SK-N-SH (cell line): ENCODE measurements at regions not wholly inside any gene's neighbourhood (a gene's known extent, or its start where the extent isn't known, plus 50 kb on each side); places are given as distances from the start of the nearest gene placed in this dataset.

Experiments
- CTCF ChIA-PET: fragments of 300-600, 350-600 bp; formaldehyde crosslinking; extraction: SDS; loops from one replicate; lab custom pipeline; 2021; lab: Yijun Ruan, JAX
- POLR2A ChIA-PET: fragments of 350-600 bp; sonication (Branson Sonifier 250); formaldehyde crosslinking; extraction: SDS; loops from one replicate; lab custom pipeline; 2020; ENCODE audit warnings: antibody characterized with exemption, inconsistent platforms; lab: Yijun Ruan, JAX
- DNase-seq: peaks from one replicate; pipeline ENCODE4 v3.0.0; 2012
- H2AFZ ChIP-seq: fragments of 200-600 bp; sonication (generic); 2 replicates; pipeline ENCODE4 v1.8.1; 2016; ENCODE audit warnings: antibody characterized with exemption, mild to moderate bottlenecking, low read depth
- H3F3A ChIP-seq: fragments of 200-600 bp; sonication (generic); replicated peaks from 2 replicates; pipeline ENCODE3; 2016; ENCODE audit warnings: antibody characterized with exemption, mild to moderate bottlenecking; ENCODE audit not compliant: insufficient read depth
- H3K27ac ChIP-seq, 2 experiments: fragments of 200-500 bp in 1 of 2; fragments of 200-600 bp in 1 of 2; sonication (Bioruptor generic) in 1 of 2; sonication (generic), shearing (Covaris generic) in 1 of 2; 2 replicates each; pipeline versions ENCODE4 v1.5.1 to v1.6.1; 2014 to 2016; ENCODE audit warnings: low read depth in 2 of 2, inconsistent platforms in 1 of 2, low read length in 1 of 2, mild to moderate bottlenecking in 1 of 2, mixed read lengths in 1 of 2
- H3K27me3 ChIP-seq: fragments of 200-600 bp; sonication (generic), shearing (Covaris generic); 2 replicates; pipeline ENCODE4 v1.6.1; 2016; ENCODE audit warnings: mixed run types; ENCODE audit not compliant: insufficient read depth
- H3K36me3 ChIP-seq, 2 experiments: fragments of 200-500 bp in 1 of 2; fragments of 200-600 bp in 1 of 2; sonication (Bioruptor generic) in 1 of 2; sonication (generic) in 1 of 2; replicated peaks in 1 of 2; 2 replicates each; pipeline versions ENCODE3 to v1.5.1; 2014 to 2016; ENCODE audit warnings: low read length in 1 of 2, mild to moderate bottlenecking in 1 of 2; ENCODE audit not compliant: insufficient read depth in 2 of 2, control insufficient read depth in 1 of 2
- H3K4me1 ChIP-seq, 2 experiments: fragments of 200-500 bp in 1 of 2; fragments of 200-600 bp in 1 of 2; sonication (Bioruptor generic) in 1 of 2; sonication (generic), shearing (Covaris generic) in 1 of 2; 2 replicates each; pipeline versions ENCODE4 v1.5.1 to v1.6.1; 2014 to 2016; ENCODE audit warnings: low read depth in 1 of 2, low read length in 1 of 2, mixed run types in 1 of 2; ENCODE audit not compliant: insufficient read depth in 2 of 2, control insufficient read depth in 1 of 2
- H3K4me2 ChIP-seq: fragments of 200-600 bp; sonication (generic), shearing (Covaris generic); 2 replicates; pipeline ENCODE4 v1.6.1; 2017; ENCODE audit warnings: mixed run types
- H3K4me3 ChIP-seq, 2 experiments: fragments of 200-500 bp in 1 of 2; fragments of 200-600 bp in 1 of 2; sonication (Bioruptor generic) in 1 of 2; sonication (generic), shearing (Covaris generic) in 1 of 2; 2 replicates each; pipeline versions ENCODE4 v1.5.1 to v1.8.1; 2014 to 2016; ENCODE audit warnings: low read depth in 2 of 2, inconsistent platforms in 1 of 2, low read length in 1 of 2, mild to moderate bottlenecking in 1 of 2, mixed read lengths in 1 of 2, moderate library complexity in 1 of 2
- H3K79me2 ChIP-seq: fragments of 200-600 bp; sonication (generic); 2 replicates; pipeline ENCODE4 v1.8.1; 2017; ENCODE audit warnings: mild to moderate bottlenecking; ENCODE audit not compliant: insufficient read depth
- H3K9ac ChIP-seq: fragments of 200-600 bp; sonication (generic); 2 replicates; pipeline ENCODE4 v1.6.1; 2017; ENCODE audit warnings: mixed run types
- H3K9me2 ChIP-seq: fragments of 200-600 bp; sonication (generic); 2 replicates; pipeline ENCODE4 v1.6.1; 2017; ENCODE audit warnings: mixed run types
- H3K9me3 ChIP-seq: fragments of 200-600 bp; sonication (generic); 2 replicates; pipeline ENCODE4 v1.6.1; 2017; ENCODE audit warnings: mixed run types, mild to moderate bottlenecking, moderate library complexity
- H4K20me1 ChIP-seq: fragments of 200-600 bp; sonication (generic); 2 replicates; pipeline ENCODE4 v1.6.1; 2017; ENCODE audit warnings: mild to moderate bottlenecking, mixed run types; ENCODE audit not compliant: insufficient read depth
- ELF1 ChIP-seq: IDR thresholded peaks from 2 replicates; pipeline ENCODE4 v1.4.0; 2012
- EP300 ChIP-seq, 2 experiments: IDR thresholded peaks; 2 replicates each; pipeline versions ENCODE4 v1.4.0 to v1.6.1; 2012; ENCODE audit warnings: borderline replicate concordance in 1 of 2, low read depth in 1 of 2, low read length in 1 of 2
- EZH2phosphoT487 ChIP-seq: fragments of 200-600 bp; sonication (generic); IDR thresholded peaks from 2 replicates; pipeline ENCODE4 v1.6.1; 2017; ENCODE audit warnings: low read depth, mixed run types, mild to moderate bottlenecking, antibody characterized with exemption, moderate library complexity, borderline replicate concordance
- FOSL2 ChIP-seq: IDR thresholded peaks from 2 replicates; pipeline ENCODE4 v1.4.0; 2012; ENCODE audit warnings: low read depth, mild to moderate bottlenecking, moderate library complexity, borderline replicate concordance
- FOXJ3 ChIP-seq: sonication (generic); formaldehyde crosslinking; IDR thresholded peaks from 2 replicates; pipeline ENCODE4 v1.5.1; 2020; ENCODE audit warnings: mild to moderate bottlenecking, missing genetic modification reagents
- FOXM1 ChIP-seq: IDR thresholded peaks from 2 replicates; pipeline ENCODE4 v1.4.0; 2012; ENCODE audit warnings: low read depth, mild to moderate bottlenecking
- MAX ChIP-seq: IDR thresholded peaks from 2 replicates; pipeline ENCODE4 v1.4.0; 2012; ENCODE audit warnings: low read depth
- MEF2A ChIP-seq: IDR thresholded peaks from 2 replicates; pipeline ENCODE4 v1.4.0; 2012; ENCODE audit warnings: low read depth, borderline replicate concordance
- MXI1 ChIP-seq: IDR thresholded peaks from 2 replicates; pipeline ENCODE4 v1.6.1; 2012; ENCODE audit warnings: mild to moderate bottlenecking, low read depth, low read length, improper control_type of control experiment
- NFIC ChIP-seq: IDR thresholded peaks from 2 replicates; pipeline ENCODE4 v1.4.0; 2012; ENCODE audit warnings: borderline replicate concordance
- NRF1 ChIP-seq: IDR thresholded peaks from 2 replicates; pipeline ENCODE4 v1.6.1; 2012; ENCODE audit warnings: low read depth, mild to moderate bottlenecking, low read length
- POLR2AphosphoS5 ChIP-seq: IDR thresholded peaks from 2 replicates; pipeline ENCODE4 v1.6.1; 2012; ENCODE audit warnings: low read depth, low read length
- RAD21 ChIP-seq: IDR thresholded peaks from 2 replicates; pipeline ENCODE4 v1.6.1; 2012; ENCODE audit warnings: mild to moderate bottlenecking, low read length
- RCOR1 ChIP-seq: fragments of 150-350 bp; IDR thresholded peaks from 2 replicates; pipeline ENCODE4 v1.6.1; 2017; ENCODE audit warnings: antibody characterized with exemption, low read length
- RFX5 ChIP-seq: IDR thresholded peaks from 2 replicates; pipeline ENCODE4 v1.6.1; 2012; ENCODE audit warnings: mild to moderate bottlenecking, improper control_type of control experiment, low read length
- RXRA ChIP-seq: IDR thresholded peaks from 2 replicates; pipeline ENCODE4 v1.4.0; 2012; ENCODE audit warnings: low read depth, mild to moderate bottlenecking, borderline replicate concordance
- SMC3 ChIP-seq: IDR thresholded peaks from 2 replicates; pipeline ENCODE4 v1.6.1; 2012; ENCODE audit warnings: low read depth, low read length, improper control_type of control experiment
- TCF12 ChIP-seq: IDR thresholded peaks from 2 replicates; pipeline ENCODE4 v1.4.0; 2012
- TEAD4 ChIP-seq: IDR thresholded peaks from 2 replicates; pipeline ENCODE4 v1.4.0; 2012; ENCODE audit warnings: mild to moderate bottlenecking, borderline replicate concordance; ENCODE audit not compliant: insufficient read depth
- WGBS: methylation state at CpG from one replicate; pipeline ENCODE4 v1.1.6; 2017; ENCODE audit warnings: low lambda C conversion rate; 5-methylcytosine and 5-hydroxymethylcytosine counted together
- TF ChIP-seq, protein P1 (sequence below): IDR thresholded peaks from 2 replicates; pipeline ENCODE4; 2012
- TF ChIP-seq, protein P2 (sequence below): fragments of 150-350 bp; IDR thresholded peaks from 2 replicates; pipeline ENCODE4 v1.6.1; 2017; ENCODE audit warnings: antibody characterized with exemption, low read length, low read depth, borderline replicate concordance
- TF ChIP-seq, protein P3 (sequence below): IDR thresholded peaks from 2 replicates; pipeline ENCODE4 v1.4.0; 2012; ENCODE audit warnings: low read depth, borderline replicate concordance

DNA sequence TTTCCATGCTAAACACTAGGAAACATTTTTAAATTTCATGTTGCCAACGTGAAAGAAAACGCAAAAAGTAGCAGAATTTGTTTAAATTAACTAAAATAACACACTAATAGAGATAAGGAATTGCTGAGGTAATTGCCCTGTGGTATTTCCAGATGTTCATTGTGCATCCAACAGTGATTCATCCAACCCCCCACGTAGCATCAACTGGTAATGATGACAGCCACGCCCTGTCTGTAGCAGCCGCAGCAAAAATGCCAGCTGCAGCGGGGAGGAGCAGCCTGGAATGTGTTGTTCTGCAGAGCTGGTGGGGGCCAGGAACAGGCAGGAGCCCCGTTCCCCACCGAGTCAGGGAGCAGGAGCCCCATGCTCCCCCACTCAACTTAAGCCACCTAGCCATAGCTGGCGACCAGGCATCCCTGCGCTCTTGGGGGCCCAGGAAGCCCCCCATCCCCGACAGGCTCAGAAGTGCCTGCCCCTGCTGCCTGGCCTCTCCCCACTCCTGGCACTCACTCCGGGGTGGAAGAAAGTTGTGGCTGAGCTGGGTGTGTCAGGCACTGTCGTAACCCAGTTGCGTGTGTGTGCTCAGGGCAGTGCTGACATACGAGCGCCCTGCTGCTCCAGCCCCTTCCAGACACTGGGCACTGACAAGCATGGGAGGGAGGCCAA lies 695.1 kb upstream of the ACVR2A start:
- Histone ChIP-seq H4K20me1 (no peaks in the 10 kb centered on the region), H3K9me2 (no peaks in the 10 kb centered on the region), H3F3A (no peaks in the 10 kb centered on the region), H2AFZ (no peak overlapping the region), H3K79me2 (no peaks in the 10 kb centered on the region), H3K9ac (no peak overlapping the region), H3K4me1 (no peaks in the 10 kb centered on the region), H3K4me2 (no peak overlapping the region), H3K36me3 (no peaks in the 10 kb centered on the region), H3K9me3 (no peaks in the 10 kb centered on the region), H3K27me3 (no peaks in the 10 kb centered on the region), H3K27ac (no peak overlapping the region)
- 19% methylated on average over 11 of the region's 16 CpGs for WGBS
- POLR2A ChIA-PET = no interaction called here
- no peak for DNase-seq
- no peak for TF ChIP-seq RFX5
- TF ChIP-seq RXRA = no peak
- TF ChIP-seq, protein P1, sequence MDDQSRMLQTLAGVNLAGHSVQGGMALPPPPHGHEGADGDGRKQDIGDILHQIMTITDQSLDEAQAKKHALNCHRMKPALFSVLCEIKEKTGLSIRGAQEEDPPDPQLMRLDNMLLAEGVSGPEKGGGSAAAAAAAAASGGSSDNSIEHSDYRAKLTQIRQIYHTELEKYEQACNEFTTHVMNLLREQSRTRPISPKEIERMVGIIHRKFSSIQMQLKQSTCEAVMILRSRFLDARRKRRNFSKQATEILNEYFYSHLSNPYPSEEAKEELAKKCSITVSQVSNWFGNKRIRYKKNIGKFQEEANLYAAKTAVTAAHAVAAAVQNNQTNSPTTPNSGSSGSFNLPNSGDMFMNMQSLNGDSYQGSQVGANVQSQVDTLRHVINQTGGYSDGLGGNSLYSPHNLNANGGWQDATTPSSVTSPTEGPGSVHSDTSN = no peak
- TF ChIP-seq TEAD4 = no peak
- TF ChIP-seq EP300 (IDR thresholded peaks at IDR 0.05; ENCODE audit: borderline replicate concordance in 1 of 2, low read depth in 1 of 2, low read length in 1 of 2) = no peak
- TF ChIP-seq FOXM1 = no peak
- TF ChIP-seq, protein P2, sequence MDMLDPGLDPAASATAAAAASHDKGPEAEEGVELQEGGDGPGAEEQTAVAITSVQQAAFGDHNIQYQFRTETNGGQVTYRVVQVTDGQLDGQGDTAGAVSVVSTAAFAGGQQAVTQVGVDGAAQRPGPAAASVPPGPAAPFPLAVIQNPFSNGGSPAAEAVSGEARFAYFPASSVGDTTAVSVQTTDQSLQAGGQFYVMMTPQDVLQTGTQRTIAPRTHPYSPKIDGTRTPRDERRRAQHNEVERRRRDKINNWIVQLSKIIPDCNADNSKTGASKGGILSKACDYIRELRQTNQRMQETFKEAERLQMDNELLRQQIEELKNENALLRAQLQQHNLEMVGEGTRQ = no peak
- no peak for TF ChIP-seq NRF1
- TF ChIP-seq MAX = no peak
- TF ChIP-seq, protein P3, sequence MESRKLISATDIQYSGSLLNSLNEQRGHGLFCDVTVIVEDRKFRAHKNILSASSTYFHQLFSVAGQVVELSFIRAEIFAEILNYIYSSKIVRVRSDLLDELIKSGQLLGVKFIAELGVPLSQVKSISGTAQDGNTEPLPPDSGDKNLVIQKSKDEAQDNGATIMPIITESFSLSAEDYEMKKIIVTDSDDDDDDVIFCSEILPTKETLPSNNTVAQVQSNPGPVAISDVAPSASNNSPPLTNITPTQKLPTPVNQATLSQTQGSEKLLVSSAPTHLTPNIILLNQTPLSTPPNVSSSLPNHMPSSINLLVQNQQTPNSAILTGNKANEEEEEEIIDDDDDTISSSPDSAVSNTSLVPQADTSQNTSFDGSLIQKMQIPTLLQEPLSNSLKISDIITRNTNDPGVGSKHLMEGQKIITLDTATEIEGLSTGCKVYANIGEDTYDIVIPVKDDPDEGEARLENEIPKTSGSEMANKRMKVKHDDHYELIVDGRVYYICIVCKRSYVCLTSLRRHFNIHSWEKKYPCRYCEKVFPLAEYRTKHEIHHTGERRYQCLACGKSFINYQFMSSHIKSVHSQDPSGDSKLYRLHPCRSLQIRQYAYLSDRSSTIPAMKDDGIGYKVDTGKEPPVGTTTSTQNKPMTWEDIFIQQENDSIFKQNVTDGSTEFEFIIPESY = no peak
- no peak for TF ChIP-seq RCOR1
- no peak for TF ChIP-seq FOSL2
- no peak for TF ChIP-seq FOXJ3 (CRISPR knock-in tag)
- TF ChIP-seq, all 33 proteins: peak for 0
- no peak overlapping the region for H3K4me3 ChIP-seq
- CTCF ChIA-PET = interaction anchor here (0.9 kb wide), 1 partner anchor 44 kb away, joined by 3 read pairs; no protein-coding TSS in a partner anchor

GRCh38 chr2:147147802-147148201 lies 697.0 kb upstream of the ACVR2A start:
- no peak for DNase-seq
- WGBS = 3% methylated on average over 2 of the region's 2 CpGs
- Histone ChIP-seq H3K79me2 (no peaks in the 10 kb centered on the region), H3F3A (no peaks in the 10 kb centered on the region), H3K36me3 (no peaks in the 10 kb centered on the region), H2AFZ (no peak overlapping the region), H3K27ac (no peak overlapping the region), H3K9me2 (no peaks in the 10 kb centered on the region), H3K27me3 (no peaks in the 10 kb centered on the region), H3K9me3 (no peaks in the 10 kb centered on the region), H3K9ac (no peak overlapping the region), H4K20me1 (no peaks in the 10 kb centered on the region), H3K4me1 (no peaks in the 10 kb centered on the region), H3K4me2 (no peak overlapping the region), H3K4me3 (no peak overlapping the region)
- ChIA-PET POLR2A (no interaction called here), CTCF (no interaction called here)
- TF ChIP-seq RAD21 (no peak), POLR2AphosphoS5 (no peak), RXRA (no peak), MXI1 (no peak), TCF12 (no peak), MEF2A (no peak), NFIC (no peak), MAX (no peak), SMC3 (no peak), FOXM1 (no peak), EZH2phosphoT487 (no peak), ELF1 (no peak)
- TF ChIP-seq, protein P1 = no peak
- TF ChIP-seq, protein P2 = no peak
